Esophagus squamous epithelium (tissue), 4 donors: ENCODE measurements at regions not wholly inside any gene's neighbourhood (a gene's known extent, or its start where the extent isn't known, plus 50 kb on each side); places are given as distances from the start of the nearest gene placed in this dataset.

Experiments
- CTCF ChIP-seq, 6 experiments: fragments of 450-650 bp in 4 of 6; fragments of 200-600 bp in 2 of 6; sonication (generic) in 2 of 6; IDR thresholded peaks; one replicate each; pipeline ENCODE4 v1.5.1; 2016 to 2019; ENCODE audit warnings: antibody characterized with exemption in 6 of 6, mild to moderate bottlenecking in 4 of 6, moderate library complexity in 4 of 6
- POLR2A ChIP-seq, 4 donors: fragments of 450-650 bp; IDR thresholded peaks; one replicate each; pipeline ENCODE4 v1.6.1; 2017; ENCODE audit warnings: antibody characterized with exemption in 4 of 4, mild to moderate bottlenecking in 4 of 4, moderate library complexity in 3 of 4

GRCh38 chr4:136307765-136308164, 1224.5 kb downstream of the PCDH18 start:
- TF ChIP-seq POLR2A (IDR thresholded peaks at IDR 0.05) (no peak), CTCF (IDR thresholded peaks at IDR 0.05) (no peak)
